NCI-H1694 treated with DMSO at 0.1 percent for 48 hours (cell line): ENCODE measurements at regions not wholly inside any gene's neighbourhood (a gene's known extent, or its start where the extent isn't known, plus 50 kb on each side); places are given as distances from the start of the nearest gene placed in this dataset.

Experiments used
- DNase-seq: peaks from one replicate; lab custom pipeline; 2025; lab: John Stamatoyannopoulos, UW

GRCh38 chr15:87239582-87240230 lies 1016.8 kb downstream of the NTRK3 start:
- no peak for DNase-seq

GRCh38 chr15:87238451-87239068 lies 1018.0 kb downstream of the NTRK3 start:
- DNase-seq: no peak

GRCh38 chr15:87228460-87228859 lies 1028.1 kb downstream of the NTRK3 start:
- DNase-seq: no peak

- DNase-seq: no peak
Measured at GRCh38 chr15:87227846-87228245, 1028.7 kb downstream of the NTRK3 start.

- DNase-seq: no peak
Measured at GRCh38 chr15:87225436-87225835, 1031.1 kb downstream of the NTRK3 start.

GRCh38 chr15:87224404-87224803 lies 1032.1 kb downstream of the NTRK3 start:
- no peak for DNase-seq

- DNase-seq: no peak
Measured at GRCh38 chr15:87219650-87220615, 1036.6 kb downstream of the NTRK3 start.

GRCh38 chr15:87215100-87215499 lies 1041.4 kb downstream of the NTRK3 start:
- DNase-seq: no peak

GRCh38 chr15:87213626-87214025 lies 1042.9 kb downstream of the NTRK3 start:
- DNase-seq: no peak

- no peak for DNase-seq
Measured at GRCh38 chr15:87212041-87212440, 1044.5 kb downstream of the NTRK3 start.

- no peak for DNase-seq
Measured at GRCh38 chr15:87211547-87211946, 1045.0 kb downstream of the NTRK3 start.

- no peak for DNase-seq
Measured at GRCh38 chr15:87209891-87210689, 1046.4 kb downstream of the NTRK3 start.

GRCh38 chr15:87207990-87208580 lies 1048.5 kb downstream of the NTRK3 start:
- DNase-seq: no peak

GRCh38 chr15:87207251-87207650 lies 1049.3 kb downstream of the NTRK3 start:
- no peak for DNase-seq

- DNase-seq: no peak
Measured at GRCh38 chr15:87201986-87202385, 1054.6 kb downstream of the NTRK3 start.

GRCh38 chr15:87200149-87200548 lies 1056.4 kb downstream of the NTRK3 start:
- DNase-seq: no peak

- no peak for DNase-seq
Measured at GRCh38 chr15:87197981-87198380, 1058.6 kb downstream of the NTRK3 start.

- no peak for DNase-seq
Measured at GRCh38 chr15:87196498-87196897, 1060.0 kb downstream of the NTRK3 start.

GRCh38 chr15:87193481-87193880 lies 1063.1 kb downstream of the NTRK3 start:
- no peak for DNase-seq

GRCh38 chr15:87167706-87168105 lies 1088.0 kb downstream of the AGBL1 start:
- DNase-seq: no peak

- DNase-seq: no peak
Measured at GRCh38 chr15:87167055-87167454, 1087.4 kb downstream of the AGBL1 start.

- no peak for DNase-seq
Measured at GRCh38 chr15:87155771-87156170, 1076.1 kb downstream of the AGBL1 start.
